Stimulated activated CD4-positive, alpha-beta T cell treated with anti-CD3 and anti-CD28 coated beads, Interleukin-12 subunit alpha, Interleukin-12 subunit beta, amount 100 ng/mL, for 48 hours (primary cell): ENCODE measurements at regions not wholly inside any gene's neighbourhood (a gene's known extent, or its start where the extent isn't known, plus 50 kb on each side); places are given as distances from the start of the nearest gene placed in this dataset.
"Not testable (repeated sequence)": the region's sequence is repeated elsewhere in the genome, so short reads cannot be mapped to it uniquely, and the experiment has no call there.

Source experiments
- DNase-seq, 3 donors: peaks; one replicate each; pipeline ENCODE4 v3.0.0-alpha.2; 2020; ENCODE audit warnings: low read depth in 2 of 3, low spot score in 1 of 3

DNA sequence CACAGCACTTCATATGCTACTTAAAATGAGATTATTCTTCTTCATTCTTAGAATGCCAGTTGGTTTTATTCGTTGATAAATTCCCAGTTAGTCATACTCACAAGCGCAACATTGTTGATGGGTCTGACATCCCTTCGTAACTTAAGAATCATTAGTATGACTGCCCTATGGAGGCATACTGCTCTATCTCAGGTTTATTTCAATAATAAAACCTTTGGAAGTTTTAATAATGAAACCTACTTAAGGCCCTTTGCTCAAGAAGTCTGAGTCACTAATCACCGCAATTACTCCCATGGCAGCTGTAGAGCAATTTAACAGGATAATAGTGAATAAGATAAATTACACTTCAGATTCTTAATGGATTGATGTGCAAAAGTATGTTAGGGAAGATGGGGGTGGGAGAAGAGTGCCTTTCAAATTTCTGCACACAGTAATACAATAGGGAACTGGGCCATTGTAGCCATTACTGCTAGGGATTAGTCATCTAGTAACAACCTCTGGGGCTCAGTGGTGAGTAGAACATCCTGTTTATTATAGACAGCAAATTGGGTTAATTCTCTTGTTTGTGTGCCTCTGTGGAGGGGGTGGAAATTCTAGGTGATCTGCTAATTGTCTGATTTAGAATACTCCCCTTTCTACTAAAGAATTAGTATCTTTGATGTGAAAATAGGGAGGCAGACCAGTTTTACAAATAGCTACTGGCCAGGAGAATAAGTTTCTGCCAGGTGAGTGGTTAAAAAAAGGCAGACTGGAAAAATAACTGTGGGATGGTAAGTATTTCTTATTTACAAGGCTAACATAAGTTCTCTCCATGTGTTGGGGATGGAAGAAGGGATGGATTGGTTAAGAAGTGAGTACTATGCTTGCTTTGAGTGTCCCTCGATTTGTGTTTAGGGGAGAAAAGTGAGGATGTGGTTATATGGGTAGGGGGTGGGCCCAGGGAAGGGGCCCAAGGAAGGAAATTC lies 74.5 kb upstream of the VKORC1L1 start:
- DNase-seq, result no peak

DNA sequence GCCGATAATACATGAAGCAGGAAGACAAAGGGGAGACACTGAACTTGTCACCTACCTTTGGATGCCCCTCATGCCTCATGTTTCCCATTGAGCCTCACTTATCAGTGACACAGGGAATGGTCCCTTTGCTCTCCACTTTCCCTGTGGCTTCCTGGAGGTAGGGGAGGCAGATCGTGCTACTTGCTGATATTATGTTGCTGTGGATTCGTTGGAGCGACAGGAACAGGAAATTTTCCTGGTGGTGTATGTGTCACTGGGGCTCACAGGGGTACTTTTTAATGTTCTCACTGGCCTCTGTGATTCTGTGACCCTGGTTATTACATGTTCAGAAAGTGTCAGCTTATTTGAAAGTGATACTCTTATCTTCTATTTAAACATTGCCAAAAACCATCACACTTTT lies 72.7 kb upstream of the VKORC1L1 start:
- not testable (repeated sequence) for DNase-seq

GRCh38 chr7:65800890-65801341 lies 72.0 kb upstream of the VKORC1L1 start:
- DNase-seq, result no peak

DNA sequence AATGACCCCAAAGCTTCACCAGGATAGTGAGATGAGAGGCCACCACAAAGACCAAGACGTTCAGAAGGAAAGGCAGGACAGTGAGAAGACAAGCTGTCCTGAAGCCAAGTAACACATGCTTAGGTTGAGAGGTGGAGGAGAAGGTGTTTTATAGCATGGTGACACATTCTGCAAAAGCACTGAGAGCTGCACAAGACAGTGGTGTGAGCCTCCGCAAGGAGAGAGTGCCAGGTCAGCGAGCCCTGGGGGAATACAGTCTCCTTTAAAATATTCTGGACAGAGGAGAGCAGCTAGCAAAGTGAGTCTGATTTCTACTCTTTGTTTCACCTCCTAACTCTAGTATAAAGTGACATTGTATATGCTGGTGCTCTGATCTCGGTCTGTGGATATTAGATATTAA lies 68.0 kb upstream of the VKORC1L1 start:
- no peak for DNase-seq

DNA sequence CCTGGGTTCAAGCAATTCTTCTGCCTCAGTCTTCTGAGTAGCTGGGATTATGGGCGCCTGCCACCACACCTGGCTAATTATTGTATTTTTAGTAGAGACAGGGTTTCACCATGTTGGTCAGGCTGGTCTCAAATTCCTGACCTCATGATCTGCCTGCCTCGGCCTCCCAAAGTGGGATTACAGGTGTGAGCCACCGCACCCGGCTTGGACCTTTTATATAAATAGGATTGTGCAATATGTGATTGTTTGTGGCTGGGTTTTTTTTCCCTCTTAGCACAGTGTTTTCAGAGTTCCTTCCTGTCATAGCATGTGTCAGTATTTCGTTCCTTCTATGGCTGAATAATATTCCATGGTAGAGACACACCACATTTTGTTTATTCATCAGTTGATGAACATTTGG lies 65.8 kb upstream of the VKORC1L1 start:
- DNase-seq, result not testable (repeated sequence)

GRCh38 chr7:65809259-65809981 lies 63.5 kb upstream of the VKORC1L1 start:
- no peak for DNase-seq

DNA sequence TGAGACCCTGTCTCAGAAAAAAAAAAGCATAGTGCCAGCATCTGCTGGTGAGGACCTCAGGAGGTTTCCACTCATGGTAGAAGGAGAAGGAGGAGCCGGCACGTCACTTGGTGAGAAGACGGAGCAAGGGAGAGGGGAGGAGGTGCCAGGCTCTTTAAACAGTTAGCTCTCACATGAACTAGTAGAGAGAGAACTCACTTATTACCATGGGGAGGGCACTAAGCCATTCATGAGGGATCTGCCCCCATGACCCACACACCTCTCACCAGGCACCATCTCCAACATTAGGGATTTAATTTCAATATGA lies 62.9 kb upstream of the VKORC1L1 start:
- DNase-seq, result no peak

- no peak for DNase-seq
Measured at GRCh38 chr7:65812281-65812680, 60.6 kb upstream of the VKORC1L1 start.

GRCh38 chr7:65814556-65815167 lies 58.2 kb upstream of the VKORC1L1 start:
- DNase-seq, result not testable (repeated sequence)

DNA sequence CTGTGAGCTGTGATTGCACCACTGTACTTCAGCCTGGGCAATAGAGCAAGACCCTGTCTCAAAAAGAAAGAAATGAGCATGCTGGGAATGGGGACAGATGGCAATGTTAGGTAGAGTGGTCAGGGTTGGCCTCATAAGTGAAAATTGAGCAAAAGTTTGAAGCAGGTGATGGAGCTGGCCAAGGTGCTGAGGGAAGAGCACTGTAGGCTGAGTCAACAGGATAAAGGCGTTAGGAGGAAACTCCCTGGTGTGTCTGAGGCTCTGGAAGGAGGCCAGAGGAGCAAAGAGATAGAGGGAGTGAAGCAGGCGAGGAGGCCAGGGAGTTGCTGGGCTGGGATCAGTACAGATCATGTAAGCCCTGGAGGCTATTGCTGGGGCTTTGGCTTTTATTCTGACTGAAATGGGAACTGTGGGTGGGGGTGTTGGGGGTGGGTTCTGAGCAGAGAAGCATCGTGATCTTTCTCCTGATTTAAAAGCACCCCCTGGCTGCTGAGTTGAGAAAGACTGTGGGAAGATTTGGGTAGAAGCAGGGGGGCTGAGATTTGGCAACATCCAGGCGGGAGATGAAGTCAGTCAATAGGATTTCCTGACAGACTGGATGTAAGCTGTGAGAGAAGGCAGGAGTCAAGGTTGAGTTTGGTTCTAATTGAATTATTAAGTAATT lies 52.5 kb upstream of the VKORC1L1 start:
- DNase-seq, result no peak
